ENCODE measurements at regions not wholly inside any gene's neighbourhood (a gene's known extent, or its start where the extent isn't known, plus 50 kb on each side); places are given as distances from the start of the nearest gene placed in this dataset.

DNA sequence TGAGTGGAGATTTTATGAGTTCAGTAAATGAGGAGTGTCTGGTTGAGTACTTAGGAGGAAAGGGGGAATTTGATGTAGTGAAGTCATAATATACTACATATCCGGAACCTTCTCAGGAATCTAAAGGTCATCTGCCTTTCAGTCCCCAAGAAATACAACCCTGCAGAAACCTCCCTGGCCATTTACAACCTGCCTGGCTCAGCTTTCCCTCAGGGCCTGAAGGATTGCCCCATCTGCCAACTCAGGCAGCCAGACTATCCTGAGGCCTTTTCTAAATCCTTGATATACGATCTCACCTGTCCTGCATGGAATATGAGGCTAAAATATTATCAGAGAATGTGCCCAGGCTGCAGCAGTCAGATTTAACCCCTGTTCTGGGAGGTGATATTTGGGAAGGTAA, 165.4 kb upstream of the SPOPL start:
- no peak for DNase-seq (ENCODE audit: low read depth in 1 of 2, low spot score in 1 of 2)
- H3K27me3 ChIP-seq: no peaks in the 10 kb centered on the region
- no peaks in the 10 kb centered on the region for H3K36me3 ChIP-seq
- no peak overlapping the region for H3K27ac ChIP-seq
- H3K4me1 ChIP-seq (ENCODE audit: low read depth): no peaks in the 10 kb centered on the region
- H3K9me3 ChIP-seq (ENCODE audit: low read depth): no peaks in the 10 kb centered on the region
- TF ChIP-seq, protein P1, sequence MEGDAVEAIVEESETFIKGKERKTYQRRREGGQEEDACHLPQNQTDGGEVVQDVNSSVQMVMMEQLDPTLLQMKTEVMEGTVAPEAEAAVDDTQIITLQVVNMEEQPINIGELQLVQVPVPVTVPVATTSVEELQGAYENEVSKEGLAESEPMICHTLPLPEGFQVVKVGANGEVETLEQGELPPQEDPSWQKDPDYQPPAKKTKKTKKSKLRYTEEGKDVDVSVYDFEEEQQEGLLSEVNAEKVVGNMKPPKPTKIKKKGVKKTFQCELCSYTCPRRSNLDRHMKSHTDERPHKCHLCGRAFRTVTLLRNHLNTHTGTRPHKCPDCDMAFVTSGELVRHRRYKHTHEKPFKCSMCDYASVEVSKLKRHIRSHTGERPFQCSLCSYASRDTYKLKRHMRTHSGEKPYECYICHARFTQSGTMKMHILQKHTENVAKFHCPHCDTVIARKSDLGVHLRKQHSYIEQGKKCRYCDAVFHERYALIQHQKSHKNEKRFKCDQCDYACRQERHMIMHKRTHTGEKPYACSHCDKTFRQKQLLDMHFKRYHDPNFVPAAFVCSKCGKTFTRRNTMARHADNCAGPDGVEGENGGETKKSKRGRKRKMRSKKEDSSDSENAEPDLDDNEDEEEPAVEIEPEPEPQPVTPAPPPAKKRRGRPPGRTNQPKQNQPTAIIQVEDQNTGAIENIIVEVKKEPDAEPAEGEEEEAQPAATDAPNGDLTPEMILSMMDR (IDR thresholded peaks at IDR 0.05; ENCODE audit: low read depth, low read length): no peak
- no peak overlapping the region for H3K4me3 ChIP-seq

DNA sequence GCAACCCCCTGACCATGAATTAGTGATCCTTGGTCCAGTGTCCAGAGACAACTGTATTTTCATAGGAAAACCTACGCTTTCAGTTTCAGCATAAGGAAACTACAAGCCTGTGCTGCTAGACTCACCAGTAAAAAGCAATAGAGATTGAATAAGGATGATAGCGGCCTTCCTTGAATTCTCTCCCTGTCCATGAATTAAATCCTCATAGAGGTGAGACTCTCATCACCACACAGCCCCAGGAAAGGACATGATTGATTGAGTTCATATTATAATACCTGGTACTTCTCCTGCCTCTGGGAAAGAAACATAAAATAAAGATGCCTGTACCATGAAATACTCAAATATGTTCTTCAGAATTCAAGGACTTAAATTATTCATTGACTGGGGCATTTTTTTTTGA, 146.3 kb upstream of the SPOPL start:
- DNase-seq (ENCODE audit: low read depth in 1 of 2, low spot score in 1 of 2): no peak
- no peaks in the 10 kb centered on the region for H3K9me3 ChIP-seq (ENCODE audit: low read depth)
- no peaks in the 10 kb centered on the region for H3K36me3 ChIP-seq
- no peaks in the 10 kb centered on the region for H3K27me3 ChIP-seq
- H3K27ac ChIP-seq: no peak overlapping the region
- TF ChIP-seq, protein P1 (IDR thresholded peaks at IDR 0.05; ENCODE audit: low read depth, low read length): no peak
- no peak overlapping the region for H3K4me3 ChIP-seq
- H3K4me1 ChIP-seq (ENCODE audit: low read depth): no peaks in the 10 kb centered on the region

GRCh38 chr2:138356178-138356577, 145.4 kb upstream of the SPOPL start:
- H3K27ac ChIP-seq: no peak overlapping the region

GRCh38 chr2:138359532-138359931, 142.0 kb upstream of the SPOPL start:
- Histone ChIP-seq H3K27ac (no peak overlapping the region), H3K4me3 (no peak overlapping the region), H3K36me3 (no peaks in the 10 kb centered on the region), H3K27me3 (no peaks in the 10 kb centered on the region), H3K9me3 (ENCODE audit: low read depth) (no peaks in the 10 kb centered on the region), H3K4me1 (ENCODE audit: low read depth) (peaks cover 12% of the 10 kb centered on the region)
- TF ChIP-seq, protein P1 (IDR thresholded peaks at IDR 0.05; ENCODE audit: low read depth, low read length): no peak
- no peak for DNase-seq (ENCODE audit: low read depth in 1 of 2, low spot score in 1 of 2)

More at GRCh38 chr2:138356178-138356577, 145.4 kb upstream of the SPOPL start:
- peak in 1 of 2 donors; percentile 93 for DNase-seq (ENCODE audit: low read depth in 1 of 2, low spot score in 1 of 2)
- H3K27me3 ChIP-seq: no peaks in the 10 kb centered on the region
- no peaks in the 10 kb centered on the region for H3K36me3 ChIP-seq
- H3K4me3 ChIP-seq: no peak overlapping the region
- TF ChIP-seq, protein P1 (IDR thresholded peaks at IDR 0.05; ENCODE audit: low read depth, low read length): no peak
- H3K4me1 ChIP-seq (ENCODE audit: low read depth): no peaks in the 10 kb centered on the region
- H3K9me3 ChIP-seq (ENCODE audit: low read depth): no peaks in the 10 kb centered on the region

- DNase-seq (ENCODE audit: low read depth in 1 of 2, low spot score in 1 of 2): peak in 1 of 2 donors; percentile 74
- Histone ChIP-seq H3K27me3 (no peaks in the 10 kb centered on the region), H3K36me3 (no peaks in the 10 kb centered on the region), H3K4me3 (no peak overlapping the region), H3K4me1 (ENCODE audit: low read depth) (peaks cover 12% of the 10 kb centered on the region), H3K27ac (no peak overlapping the region), H3K9me3 (ENCODE audit: low read depth) (no peaks in the 10 kb centered on the region)
- TF ChIP-seq, protein P1 (IDR thresholded peaks at IDR 0.05; ENCODE audit: low read depth, low read length): no peak
These were observed 136.9 kb upstream of the SPOPL start for GRCh38 chr2:138364554-138365162.
